Activated CD8-positive, alpha-beta memory T cell treated with anti-CD3 and anti-CD28 coated beads, Interleukin-2, amount 50 U/mL, for 1 hour (primary cell): ENCODE measurements at regions not wholly inside any gene's neighbourhood (a gene's known extent, or its start where the extent isn't known, plus 50 kb on each side); places are given as distances from the start of the nearest gene placed in this dataset.

Experiments
- DNase-seq: peaks from one replicate; pipeline ENCODE4 v3.0.0-alpha.2; 2020; ENCODE audit errors: extremely low read depth

DNA sequence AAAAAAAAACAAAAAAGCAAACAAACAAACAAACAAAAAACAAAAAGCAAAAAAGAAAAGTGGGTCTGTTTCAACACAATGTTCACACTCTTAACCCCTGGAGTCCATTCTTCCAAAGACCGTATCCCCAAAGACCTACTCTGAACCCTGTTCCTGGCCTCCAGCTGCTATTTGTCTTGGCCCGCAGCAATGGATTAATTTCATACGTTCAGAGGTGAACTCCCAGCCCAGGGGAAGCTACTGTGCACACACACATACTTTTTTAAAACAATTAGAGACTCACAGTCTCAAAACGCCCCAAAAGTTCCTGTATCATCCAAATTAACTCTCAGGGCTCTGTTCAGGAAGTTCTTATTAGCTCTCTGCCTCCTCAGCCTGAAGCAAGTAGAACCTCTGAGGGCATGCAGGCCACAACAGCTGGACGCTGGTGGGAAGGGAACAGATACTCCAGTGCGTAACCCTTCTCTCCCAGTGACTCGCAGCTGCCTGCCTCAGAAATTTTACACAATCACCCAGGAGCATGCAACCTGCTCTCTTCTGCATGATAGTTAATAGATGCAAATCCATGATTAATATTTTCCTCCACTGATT is 395.4 kb downstream of the RRAGC start:
- no peak for DNase-seq

DNA sequence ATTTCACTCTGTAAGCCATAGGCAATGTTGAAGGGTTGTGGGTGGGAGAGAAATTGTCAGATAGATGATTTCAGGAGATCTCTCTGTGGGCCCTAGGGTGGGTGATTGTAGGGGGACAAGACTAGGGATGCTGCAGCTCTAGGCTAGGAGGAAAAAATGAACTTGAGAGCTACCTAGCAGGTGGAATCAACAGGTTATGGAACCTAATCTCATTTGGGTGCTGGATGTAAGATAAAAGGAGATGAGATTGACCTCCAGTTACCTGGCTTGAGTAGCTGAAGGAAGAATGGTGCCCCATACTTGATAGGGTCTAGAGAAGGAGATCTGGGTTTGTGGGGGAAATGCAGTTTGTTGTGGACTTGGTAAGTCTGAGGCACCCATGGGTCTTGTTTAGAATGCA is 396.5 kb downstream of the RRAGC start:
- no peak for DNase-seq

DNA sequence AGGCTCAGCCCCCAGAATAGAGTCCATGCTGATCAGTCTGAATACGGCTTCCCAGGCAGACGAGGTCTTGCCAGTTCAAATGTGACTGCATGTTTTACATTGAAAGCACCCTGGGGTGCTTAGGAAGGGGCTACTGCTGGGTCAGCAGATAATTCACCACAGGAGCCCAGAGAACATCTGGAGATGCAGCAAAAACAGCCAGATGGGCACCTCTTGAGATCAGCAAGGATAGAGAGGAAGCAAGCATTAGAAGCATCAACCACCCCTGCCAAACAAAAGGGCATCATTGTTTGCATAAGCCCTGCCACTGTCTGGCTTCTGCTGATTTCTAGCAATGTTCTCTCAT is 403.1 kb downstream of the RRAGC start:
- no peak for DNase-seq

DNA sequence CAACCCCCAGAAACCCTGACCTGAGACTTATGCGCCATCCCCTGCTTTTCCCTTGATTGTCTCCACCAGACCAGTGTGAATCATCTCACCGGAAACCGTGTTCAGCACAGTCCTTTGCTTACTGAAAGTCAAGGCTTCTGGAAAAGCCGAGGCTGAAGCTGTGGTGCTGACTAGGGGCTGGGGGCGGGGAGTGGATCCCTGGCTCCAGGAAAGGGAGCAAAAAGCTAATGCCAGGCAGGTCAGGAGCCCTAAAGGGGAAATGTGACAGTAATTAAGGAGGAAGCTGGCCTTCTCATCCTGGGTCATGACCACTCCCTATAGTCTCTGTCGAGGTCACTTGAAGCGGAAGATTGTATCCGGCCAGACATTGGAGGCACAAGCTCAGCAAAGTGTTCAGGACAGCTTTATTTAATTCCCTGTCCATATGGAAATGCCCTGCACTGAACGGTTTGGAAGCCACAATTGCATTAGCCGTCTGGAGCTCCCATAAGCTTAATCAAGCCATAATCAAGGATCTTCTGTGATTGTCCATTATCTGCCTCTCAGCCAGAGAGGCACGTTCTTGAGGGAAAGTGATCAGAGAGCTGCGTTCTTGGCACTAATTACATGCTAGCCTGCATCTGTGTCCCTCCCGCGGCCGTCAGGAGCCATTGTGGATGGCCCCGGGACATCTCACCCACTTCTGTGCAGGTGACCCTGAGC is 403.6 kb downstream of the RRAGC start:
- no peak for DNase-seq

DNA sequence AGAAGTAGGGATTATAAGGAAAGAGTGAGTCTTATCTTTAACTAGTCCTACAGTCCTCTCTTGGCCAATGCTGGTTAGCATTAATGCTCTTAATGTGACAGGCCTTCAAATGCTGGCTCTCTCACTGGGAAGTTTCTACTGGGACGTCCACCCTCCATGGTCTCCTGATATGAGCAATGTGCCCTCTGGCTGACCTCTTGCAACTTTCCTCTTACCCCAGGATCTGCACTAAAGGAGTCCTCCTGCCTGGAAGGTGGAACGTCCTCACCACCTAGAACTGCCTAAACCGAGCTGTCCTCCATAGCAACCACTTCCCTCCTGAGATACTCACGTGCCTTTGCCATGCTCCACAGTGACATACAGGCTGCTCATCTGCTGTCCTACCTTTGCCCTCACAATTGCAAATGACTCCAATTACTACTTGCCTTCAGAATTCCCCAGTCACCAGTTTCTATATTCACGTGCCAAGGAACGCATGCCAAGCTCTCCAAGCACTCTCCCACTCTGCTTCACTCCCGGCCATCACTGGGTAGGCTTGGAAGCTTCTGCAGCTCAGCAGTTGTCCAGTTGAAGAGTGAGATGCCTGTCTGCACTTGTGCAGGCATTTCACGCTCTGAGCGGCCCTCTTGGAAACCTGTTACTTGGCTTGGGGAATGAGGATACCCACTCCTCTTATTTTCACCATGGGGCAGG is 404.7 kb downstream of the RRAGC start:
- DNase-seq, result no peak

DNA sequence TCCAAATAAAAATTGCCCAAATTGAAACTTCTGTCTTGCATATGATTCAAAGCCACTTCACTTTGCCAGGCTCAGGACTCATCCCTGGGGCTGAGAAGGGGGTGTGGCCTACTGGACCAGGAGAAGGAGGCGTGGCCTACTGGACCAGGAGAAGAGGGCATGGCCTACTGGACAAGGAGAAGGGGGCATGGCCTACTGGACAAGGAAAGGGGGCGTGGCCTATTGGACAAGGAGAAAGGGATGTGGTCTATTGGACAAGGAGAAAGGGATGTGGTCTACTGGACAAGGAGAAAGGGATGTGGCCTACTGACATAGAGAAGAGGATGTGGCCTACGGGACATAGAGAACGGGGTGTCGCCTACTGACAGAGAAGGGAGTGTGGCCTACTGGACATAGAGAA is 405.3 kb downstream of the RRAGC start:
- no peak for DNase-seq

DNA sequence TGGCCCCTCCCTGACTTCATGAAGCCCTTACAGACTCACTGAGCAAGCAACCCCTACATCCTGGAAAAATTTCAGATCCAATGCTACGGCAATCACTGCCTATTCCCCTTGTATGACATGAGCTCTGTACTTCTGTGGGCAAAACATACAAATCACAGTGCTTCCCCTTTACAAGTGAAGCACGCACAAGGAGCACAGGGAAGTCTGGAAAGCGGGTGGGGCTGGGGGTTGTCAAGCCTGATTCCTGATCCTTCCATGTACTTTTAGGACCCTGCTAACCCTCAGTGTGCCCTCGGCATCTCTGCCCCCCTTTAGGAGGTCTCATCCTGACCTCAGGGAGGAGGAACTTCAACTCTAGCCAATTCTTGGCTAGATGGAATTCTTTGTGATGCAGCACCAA is 405.7 kb upstream of the POU3F1 start:
- DNase-seq, result no peak

DNA sequence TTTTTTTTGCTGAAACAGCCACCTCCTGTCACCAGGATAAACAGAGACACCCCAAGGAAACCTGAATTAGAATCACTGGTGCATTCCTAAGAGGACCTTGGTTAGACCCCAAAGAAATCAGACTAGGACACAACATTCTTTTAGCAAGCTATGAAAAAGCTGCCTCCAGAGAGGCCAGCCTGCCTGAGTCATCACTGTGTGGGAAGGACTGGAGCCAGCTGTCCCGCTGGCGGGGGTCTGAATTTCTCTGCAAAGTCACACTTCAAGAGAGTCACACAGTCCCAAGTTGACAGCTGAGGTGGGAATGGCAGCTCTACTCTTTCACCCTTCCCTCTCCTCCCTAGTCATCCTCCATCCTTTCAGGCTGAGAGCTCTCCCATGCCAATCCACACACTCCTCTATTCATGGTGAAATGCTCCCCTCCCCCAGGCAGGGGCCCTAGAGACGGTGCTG is 405.0 kb upstream of the POU3F1 start:
- no peak for DNase-seq

DNA sequence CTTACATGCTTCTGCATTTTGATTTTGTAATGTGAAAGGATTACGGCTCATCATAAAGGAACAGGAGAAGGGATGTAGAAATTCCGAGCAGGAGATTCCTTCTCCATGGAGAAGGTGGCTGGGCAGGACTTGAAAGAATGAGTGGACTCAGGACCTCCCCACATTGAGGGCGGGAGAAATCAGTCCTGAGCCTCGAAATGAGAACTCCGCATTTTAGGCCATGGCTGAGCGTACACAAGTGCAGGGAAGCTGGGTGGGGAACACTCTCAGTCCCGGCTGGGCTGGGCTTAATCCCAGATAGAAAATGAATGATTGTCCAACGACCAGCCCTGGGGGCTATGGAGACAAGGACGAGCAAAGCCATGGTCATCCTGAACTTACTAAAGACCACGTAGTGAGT is 402.3 kb upstream of the POU3F1 start:
- no peak for DNase-seq

DNA sequence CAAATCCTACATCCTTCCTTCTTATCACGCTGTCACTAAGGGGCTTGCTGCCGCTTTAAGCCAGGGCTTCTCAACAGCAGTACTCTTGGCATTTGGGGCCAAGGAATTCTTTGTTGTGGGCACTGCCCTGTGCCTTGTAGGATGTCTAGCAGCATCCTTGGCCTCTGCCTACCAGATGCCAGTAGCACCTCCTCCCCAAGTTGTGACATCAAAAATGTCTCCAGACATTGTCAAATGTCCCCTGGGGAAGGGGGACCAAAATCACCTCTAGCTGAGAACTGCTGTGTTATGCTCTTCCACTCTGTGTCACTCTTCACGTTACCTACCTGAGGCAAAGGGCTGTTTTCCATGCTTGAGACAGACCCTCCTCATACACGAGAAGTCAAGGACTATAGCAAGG is 400.3 kb upstream of the POU3F1 start:
- DNase-seq, result no peak

DNA sequence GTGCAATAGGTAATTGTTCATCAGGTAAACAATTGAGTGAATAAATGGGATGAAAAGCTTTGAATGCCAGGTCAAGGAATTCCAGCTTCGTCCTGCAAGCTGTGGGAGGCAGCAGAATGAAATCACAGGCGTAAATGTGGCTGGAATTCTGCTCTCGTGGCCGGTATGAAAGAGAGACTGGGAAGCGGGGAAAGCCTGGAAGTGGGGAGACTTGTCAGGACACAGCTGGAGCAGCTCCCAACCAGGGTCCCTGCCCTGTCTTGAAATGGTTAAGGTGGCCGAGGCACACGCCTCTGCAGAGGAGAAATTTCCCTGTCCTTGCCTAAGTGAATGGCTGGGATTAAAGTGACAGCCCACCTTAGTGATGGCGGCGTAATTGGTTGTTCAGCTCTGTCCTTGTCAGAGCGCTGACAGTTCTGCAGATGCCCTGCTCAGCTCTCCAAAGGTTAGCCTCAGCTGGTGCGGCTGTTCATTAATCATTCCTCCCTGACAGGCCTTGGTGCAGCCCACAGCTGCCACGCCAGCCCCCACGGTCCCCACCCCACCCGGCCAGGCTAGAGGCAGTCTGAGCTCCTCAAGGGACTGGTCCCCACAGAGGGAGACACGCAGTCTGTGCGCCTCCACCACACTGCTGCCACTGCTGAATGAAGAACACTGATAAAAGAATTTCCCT is 398.3 kb upstream of the POU3F1 start:
- no peak for DNase-seq

- no peak for DNase-seq
Observed at GRCh38 chr1:38444311-38444710, 397.7 kb upstream of the POU3F1 start.

DNA sequence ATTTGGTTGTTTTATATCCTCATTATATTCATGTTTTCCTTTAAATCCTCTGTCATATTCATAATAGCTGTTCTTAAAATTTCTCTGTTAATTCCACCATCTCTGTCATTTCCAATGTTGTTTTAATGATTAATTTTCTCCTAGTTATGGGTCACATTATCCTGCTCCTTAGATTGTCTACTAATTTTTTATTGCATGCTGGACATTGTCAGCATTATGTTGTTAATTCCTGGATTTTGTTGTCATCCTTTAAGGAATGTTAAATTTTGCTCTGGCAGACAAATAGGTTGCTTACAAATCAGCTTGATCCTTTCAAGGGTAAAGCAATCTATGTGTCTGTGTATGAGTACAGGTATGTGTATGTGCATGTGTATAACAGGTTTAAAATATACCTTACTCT is 393.8 kb upstream of the POU3F1 start:
- DNase-seq, result no peak

DNA sequence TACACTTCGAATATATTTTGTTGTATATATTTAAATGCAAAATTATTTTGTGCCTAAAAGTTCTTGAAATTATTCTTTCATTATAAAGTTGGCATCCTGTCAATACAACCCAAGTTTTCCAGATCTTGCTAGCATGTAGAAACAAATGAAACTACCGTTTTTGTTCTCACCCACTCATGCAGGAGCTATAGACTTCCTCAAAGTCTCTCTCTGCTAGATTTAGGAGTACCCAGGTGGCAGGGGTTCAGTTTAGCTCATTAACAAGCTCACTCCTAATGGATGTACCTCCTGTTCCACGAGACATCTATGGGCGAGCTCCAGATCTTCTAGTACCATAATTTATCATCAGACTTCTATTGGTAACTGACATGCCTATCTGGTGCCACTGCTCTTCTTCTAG is 390.2 kb upstream of the POU3F1 start:
- DNase-seq, result no peak

GRCh38 chr1:38436006-38436405 is 389.4 kb upstream of the POU3F1 start:
- DNase-seq, result no peak

- DNase-seq, result no peak
Observed at GRCh38 chr1:38433084-38433722, 386.6 kb upstream of the POU3F1 start.

DNA sequence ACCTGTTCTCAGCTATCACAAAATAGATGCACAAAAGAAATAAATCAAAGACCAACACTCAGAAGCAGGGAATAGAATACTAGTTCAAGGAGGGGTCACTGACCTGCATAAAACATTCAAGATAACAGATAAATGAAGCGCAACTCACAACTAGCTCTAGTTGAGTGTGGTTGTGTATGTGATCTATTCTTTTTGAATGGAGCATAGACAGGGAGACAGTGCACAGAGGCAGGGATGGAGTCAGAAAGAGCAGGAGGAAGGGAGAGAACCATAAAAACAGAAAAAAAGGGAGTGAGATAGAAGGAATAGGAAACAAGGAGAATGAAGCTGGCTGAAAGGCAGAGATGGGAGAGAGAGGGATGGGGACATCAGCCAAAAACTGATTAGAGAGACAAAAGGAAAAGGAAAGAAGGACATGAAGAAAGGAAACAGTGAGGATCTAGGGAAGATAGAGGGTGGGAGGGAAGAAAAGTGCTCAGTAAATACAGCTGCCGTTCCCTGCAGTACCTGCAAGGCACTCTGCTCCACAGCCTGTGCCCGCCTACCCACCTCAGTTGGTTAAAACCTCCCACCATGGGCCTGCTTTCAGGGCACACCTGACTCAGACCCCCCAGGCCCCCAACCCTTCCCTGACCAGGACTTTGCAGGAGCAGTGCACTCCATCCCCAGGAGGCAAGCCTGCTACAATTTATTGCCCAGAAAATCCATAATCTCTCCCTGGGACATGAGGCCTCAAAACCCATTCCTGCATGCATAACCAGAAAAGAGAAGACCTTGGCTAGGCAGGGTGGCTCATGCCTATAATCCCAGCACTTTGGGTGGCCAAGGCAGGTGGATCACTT is 385.2 kb upstream of the POU3F1 start:
- no peak for DNase-seq

DNA sequence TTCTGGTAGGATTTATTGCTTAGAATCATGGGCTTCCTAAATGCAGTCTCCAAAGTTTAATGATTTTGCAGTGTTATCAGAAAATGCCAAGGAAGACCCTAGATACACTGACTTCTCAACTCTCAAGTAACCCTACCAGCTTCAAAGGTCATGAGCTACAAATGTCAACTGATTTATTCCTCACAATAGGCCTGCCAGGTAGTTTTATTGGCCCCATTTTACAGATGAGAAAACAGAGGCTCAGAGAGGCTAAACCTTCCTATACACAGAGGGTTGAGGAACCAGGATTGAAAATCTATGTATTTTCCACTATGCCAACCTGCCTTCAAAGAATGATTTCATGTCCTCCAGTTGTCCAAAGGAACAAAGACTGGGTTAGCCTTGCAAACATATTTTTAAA is 384.4 kb upstream of the POU3F1 start:
- DNase-seq, result no peak

GRCh38 chr1:38424677-38425076 is 378.1 kb upstream of the POU3F1 start:
- DNase-seq, result no peak

DNA sequence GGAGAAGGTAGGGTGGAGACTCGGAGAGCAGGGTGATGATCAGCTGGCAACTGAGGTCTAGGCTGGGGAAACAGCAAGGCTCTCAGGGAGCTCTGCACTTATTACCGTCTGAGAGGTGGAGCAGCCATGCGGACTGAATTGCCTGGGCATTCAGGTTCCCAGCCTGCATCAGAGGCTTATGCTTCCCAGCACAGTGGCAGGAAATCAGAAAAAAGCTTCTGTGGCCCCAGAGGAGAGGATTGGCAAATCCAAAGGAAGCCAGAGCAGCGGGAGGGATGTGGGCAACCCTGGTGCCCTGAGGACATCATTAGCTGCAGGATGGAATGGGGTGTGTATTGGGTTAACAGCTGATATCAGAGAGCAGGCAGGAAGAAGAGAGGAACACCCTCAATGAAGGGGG is 374.1 kb upstream of the POU3F1 start:
- DNase-seq, result no peak
